ENCODE measurements at regions not wholly inside any gene's neighbourhood (a gene's known extent, or its start where the extent isn't known, plus 50 kb on each side); places are given as distances from the start of the nearest gene placed in this dataset.
"Not testable (repeated sequence)": the region's sequence is repeated elsewhere in the genome, so short reads cannot be mapped to it uniquely, and the experiment has no call there.

DNA sequence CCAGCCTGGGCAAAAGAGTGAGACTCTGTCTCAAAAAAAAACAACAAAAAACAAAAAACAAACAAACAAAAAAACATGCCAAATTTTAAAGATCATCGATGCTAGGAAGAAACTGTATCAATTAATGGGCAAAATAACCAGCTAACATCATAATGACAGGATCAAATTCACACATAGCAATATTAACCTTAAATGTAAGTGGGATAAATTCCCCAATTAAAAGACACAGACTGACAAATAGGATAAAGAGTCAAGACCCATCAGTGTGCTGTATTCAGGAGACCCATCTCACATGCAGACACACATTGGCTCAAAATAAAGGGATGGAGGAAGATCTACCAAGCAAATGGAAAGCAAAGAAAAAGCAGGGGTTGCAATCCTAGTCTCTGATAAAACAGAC lies 88.4 kb upstream of the TERB2 start:
- not testable (repeated sequence) for H2AFZ ChIP-seq (ENCODE audit: low read depth, low read length); H3K4me2 ChIP-seq (ENCODE audit: low read length); H3K36me3 ChIP-seq (ENCODE audit: insufficient read depth, low read length); H3K9ac ChIP-seq (ENCODE audit: low read length); H3K27ac ChIP-seq (ENCODE audit: low read length); H3K79me2 ChIP-seq (replicated peaks; ENCODE audit: insufficient read depth, low read length); H3K4me3 ChIP-seq (ENCODE audit: low read length); H3K9me3 ChIP-seq (ENCODE audit: low read length); H4K20me1 ChIP-seq (ENCODE audit: insufficient read depth); H3F3A ChIP-seq (ENCODE audit: insufficient read depth, low read length, poor library complexity, severe bottlenecking); H3K9me2 ChIP-seq (ENCODE audit: insufficient read depth, low read length); H3K27me3 ChIP-seq (ENCODE audit: insufficient read depth, low read depth, low read length)

DNA sequence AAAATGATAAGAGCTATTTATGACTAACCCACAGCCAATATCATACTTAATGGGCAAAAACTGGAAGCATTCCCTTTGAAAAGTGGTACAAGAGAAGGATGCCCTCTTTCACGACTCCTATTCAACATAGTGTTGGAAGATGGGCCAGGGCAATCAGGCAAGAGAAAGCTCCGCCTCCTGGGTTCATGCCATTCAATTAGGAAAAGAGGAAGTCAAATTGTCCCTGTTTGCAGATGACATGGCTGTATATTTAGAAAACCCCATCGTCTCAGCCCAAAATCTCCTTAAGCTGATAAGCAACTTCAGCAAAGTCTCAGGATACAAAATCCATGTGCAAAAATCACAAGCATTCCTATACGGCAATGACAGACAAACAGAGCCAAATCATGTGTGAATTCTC lies 86.4 kb upstream of the TERB2 start:
- H3K4me3 ChIP-seq (ENCODE audit: low read length); H2AFZ ChIP-seq (ENCODE audit: low read depth, low read length); H3K9me3 ChIP-seq (ENCODE audit: low read length); H3K36me3 ChIP-seq (ENCODE audit: insufficient read depth, low read length); H3K27me3 ChIP-seq (ENCODE audit: insufficient read depth, low read depth, low read length); H3K4me2 ChIP-seq (ENCODE audit: low read length); H4K20me1 ChIP-seq (ENCODE audit: insufficient read depth); H3K9ac ChIP-seq (ENCODE audit: low read length); H3F3A ChIP-seq (ENCODE audit: insufficient read depth, low read length, poor library complexity, severe bottlenecking); H3K79me2 ChIP-seq (replicated peaks; ENCODE audit: insufficient read depth, low read length); H3K9me2 ChIP-seq (ENCODE audit: insufficient read depth, low read length); H3K27ac ChIP-seq (ENCODE audit: low read length): not testable (repeated sequence)

DNA sequence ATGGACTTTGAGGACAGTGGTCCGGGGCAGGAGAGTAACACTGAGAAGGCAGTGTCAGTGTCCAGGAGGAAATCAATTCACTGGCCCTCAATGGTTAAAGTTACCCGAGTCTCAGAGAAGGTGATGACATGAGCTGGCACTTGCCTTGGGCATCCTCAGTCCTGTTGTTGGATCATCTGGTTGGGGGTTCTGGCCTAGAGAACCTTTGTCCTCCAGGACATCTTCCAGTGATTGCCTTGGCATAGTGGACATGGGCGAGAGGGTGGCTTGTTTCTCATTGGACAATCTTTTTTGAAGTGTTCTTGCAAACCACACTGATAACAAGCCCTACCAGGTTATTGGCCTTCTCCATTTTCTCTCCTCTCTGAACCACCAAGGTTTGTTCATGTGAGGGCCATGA lies 83.4 kb upstream of the TERB2 start:
- Histone ChIP-seq H3K27ac (ENCODE audit: low read length) (no peak overlapping the region), H3K4me3 (ENCODE audit: low read length) (no peak overlapping the region), H3K36me3 (ENCODE audit: insufficient read depth, low read length) (no peaks in the 10 kb centered on the region), H3K9me3 (ENCODE audit: low read length) (peaks cover 5% of the 10 kb centered on the region), H3K79me2 (replicated peaks; ENCODE audit: insufficient read depth, low read length) (no peaks in the 10 kb centered on the region), H2AFZ (ENCODE audit: low read depth, low read length) (no peak overlapping the region), H3K9me2 (ENCODE audit: insufficient read depth, low read length) (no peaks in the 10 kb centered on the region), H4K20me1 (ENCODE audit: insufficient read depth) (no peaks in the 10 kb centered on the region), H3K27me3 (ENCODE audit: insufficient read depth, low read depth, low read length) (no peaks in the 10 kb centered on the region), H3K4me2 (ENCODE audit: low read length) (no peak overlapping the region), H3F3A (ENCODE audit: insufficient read depth, low read length, poor library complexity, severe bottlenecking) (no peaks in the 10 kb centered on the region), H3K9ac (ENCODE audit: low read length) (no peak overlapping the region)
- TF ChIP-seq, protein P1, sequence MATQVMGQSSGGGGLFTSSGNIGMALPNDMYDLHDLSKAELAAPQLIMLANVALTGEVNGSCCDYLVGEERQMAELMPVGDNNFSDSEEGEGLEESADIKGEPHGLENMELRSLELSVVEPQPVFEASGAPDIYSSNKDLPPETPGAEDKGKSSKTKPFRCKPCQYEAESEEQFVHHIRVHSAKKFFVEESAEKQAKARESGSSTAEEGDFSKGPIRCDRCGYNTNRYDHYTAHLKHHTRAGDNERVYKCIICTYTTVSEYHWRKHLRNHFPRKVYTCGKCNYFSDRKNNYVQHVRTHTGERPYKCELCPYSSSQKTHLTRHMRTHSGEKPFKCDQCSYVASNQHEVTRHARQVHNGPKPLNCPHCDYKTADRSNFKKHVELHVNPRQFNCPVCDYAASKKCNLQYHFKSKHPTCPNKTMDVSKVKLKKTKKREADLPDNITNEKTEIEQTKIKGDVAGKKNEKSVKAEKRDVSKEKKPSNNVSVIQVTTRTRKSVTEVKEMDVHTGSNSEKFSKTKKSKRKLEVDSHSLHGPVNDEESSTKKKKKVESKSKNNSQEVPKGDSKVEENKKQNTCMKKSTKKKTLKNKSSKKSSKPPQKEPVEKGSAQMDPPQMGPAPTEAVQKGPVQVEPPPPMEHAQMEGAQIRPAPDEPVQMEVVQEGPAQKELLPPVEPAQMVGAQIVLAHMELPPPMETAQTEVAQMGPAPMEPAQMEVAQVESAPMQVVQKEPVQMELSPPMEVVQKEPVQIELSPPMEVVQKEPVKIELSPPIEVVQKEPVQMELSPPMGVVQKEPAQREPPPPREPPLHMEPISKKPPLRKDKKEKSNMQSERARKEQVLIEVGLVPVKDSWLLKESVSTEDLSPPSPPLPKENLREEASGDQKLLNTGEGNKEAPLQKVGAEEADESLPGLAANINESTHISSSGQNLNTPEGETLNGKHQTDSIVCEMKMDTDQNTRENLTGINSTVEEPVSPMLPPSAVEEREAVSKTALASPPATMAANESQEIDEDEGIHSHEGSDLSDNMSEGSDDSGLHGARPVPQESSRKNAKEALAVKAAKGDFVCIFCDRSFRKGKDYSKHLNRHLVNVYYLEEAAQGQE (IDR thresholded peaks at IDR 0.05; ENCODE audit: borderline replicate concordance): no peak
- TF ChIP-seq RAD21 (conservative IDR thresholded peaks at IDR 0.05): no peak
- TF ChIP-seq, protein P2, sequence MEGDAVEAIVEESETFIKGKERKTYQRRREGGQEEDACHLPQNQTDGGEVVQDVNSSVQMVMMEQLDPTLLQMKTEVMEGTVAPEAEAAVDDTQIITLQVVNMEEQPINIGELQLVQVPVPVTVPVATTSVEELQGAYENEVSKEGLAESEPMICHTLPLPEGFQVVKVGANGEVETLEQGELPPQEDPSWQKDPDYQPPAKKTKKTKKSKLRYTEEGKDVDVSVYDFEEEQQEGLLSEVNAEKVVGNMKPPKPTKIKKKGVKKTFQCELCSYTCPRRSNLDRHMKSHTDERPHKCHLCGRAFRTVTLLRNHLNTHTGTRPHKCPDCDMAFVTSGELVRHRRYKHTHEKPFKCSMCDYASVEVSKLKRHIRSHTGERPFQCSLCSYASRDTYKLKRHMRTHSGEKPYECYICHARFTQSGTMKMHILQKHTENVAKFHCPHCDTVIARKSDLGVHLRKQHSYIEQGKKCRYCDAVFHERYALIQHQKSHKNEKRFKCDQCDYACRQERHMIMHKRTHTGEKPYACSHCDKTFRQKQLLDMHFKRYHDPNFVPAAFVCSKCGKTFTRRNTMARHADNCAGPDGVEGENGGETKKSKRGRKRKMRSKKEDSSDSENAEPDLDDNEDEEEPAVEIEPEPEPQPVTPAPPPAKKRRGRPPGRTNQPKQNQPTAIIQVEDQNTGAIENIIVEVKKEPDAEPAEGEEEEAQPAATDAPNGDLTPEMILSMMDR (IDR thresholded peaks at IDR 0.05; ENCODE audit: poor library complexity, severe bottlenecking): no peak
- no peak for TF ChIP-seq MXI1 (conservative IDR thresholded peaks at IDR 0.05; ENCODE audit: poor library complexity, severe bottlenecking)
- no peak for TF ChIP-seq SMC3 (conservative IDR thresholded peaks at IDR 0.05; ENCODE audit: poor library complexity)
- no peak for TF ChIP-seq EP300 (conservative IDR thresholded peaks at IDR 0.05; ENCODE audit: poor library complexity, severe bottlenecking)
- no peak for TF ChIP-seq EZH2 (IDR thresholded peaks at IDR 0.05; ENCODE audit: borderline replicate concordance, insufficient read depth, low read length, poor library complexity, severe bottlenecking)
- TF ChIP-seq TAF1 (IDR thresholded peaks at IDR 0.05; ENCODE audit: low read depth): no peak
- TF ChIP-seq POLR2AphosphoS5 (IDR thresholded peaks at IDR 0.05): no peak

Measured in neural cell (in vitro differentiated cells).